ENCODE measurements at regions not wholly inside any gene's neighbourhood (a gene's known extent, or its start where the extent isn't known, plus 50 kb on each side); places are given as distances from the start of the nearest gene placed in this dataset.

- no peak for TF ChIP-seq CTCF (IDR thresholded peaks at IDR 0.05)
- TF ChIP-seq POLR2AphosphoS5 (IDR thresholded peaks at IDR 0.05) = no peak
- no peak for TF ChIP-seq POLR2A (IDR thresholded peaks at IDR 0.05)
Observed at GRCh38 chr5:1666221-1666620, 133.4 kb downstream of the MRPL36 start.
